Stomach (tissue), 4 donors: ENCODE measurements at regions not wholly inside any gene's neighbourhood (a gene's known extent, or its start where the extent isn't known, plus 50 kb on each side); places are given as distances from the start of the nearest gene placed in this dataset.

Experiments used
- POLR2A ChIP-seq, 4 donors: fragments of 450-650 bp; IDR thresholded peaks; one replicate each; pipeline ENCODE4 v1.6.1; 2016; ENCODE audit warnings: antibody characterized with exemption in 4 of 4, control low read depth in 2 of 4, mild to moderate bottlenecking in 1 of 4, moderate library complexity in 1 of 4
- POLR2AphosphoS5 ChIP-seq, 3 donors: sonication (generic); formaldehyde crosslinking; IDR thresholded peaks; one replicate each; pipeline ENCODE4 v1.6.1; 2016; ENCODE audit warnings: antibody characterized with exemption in 3 of 3
- TF ChIP-seq, protein P1 (sequence below), 7 experiments: fragments of 450-650 bp in 4 of 7; fragments of 200-600 bp in 3 of 7; sonication (generic) in 3 of 7; IDR thresholded peaks; one replicate each; pipeline ENCODE4 v1.5.1; 2016 to 2019; ENCODE audit warnings: antibody characterized with exemption in 7 of 7, control low read depth in 2 of 7, mild to moderate bottlenecking in 1 of 7

DNA sequence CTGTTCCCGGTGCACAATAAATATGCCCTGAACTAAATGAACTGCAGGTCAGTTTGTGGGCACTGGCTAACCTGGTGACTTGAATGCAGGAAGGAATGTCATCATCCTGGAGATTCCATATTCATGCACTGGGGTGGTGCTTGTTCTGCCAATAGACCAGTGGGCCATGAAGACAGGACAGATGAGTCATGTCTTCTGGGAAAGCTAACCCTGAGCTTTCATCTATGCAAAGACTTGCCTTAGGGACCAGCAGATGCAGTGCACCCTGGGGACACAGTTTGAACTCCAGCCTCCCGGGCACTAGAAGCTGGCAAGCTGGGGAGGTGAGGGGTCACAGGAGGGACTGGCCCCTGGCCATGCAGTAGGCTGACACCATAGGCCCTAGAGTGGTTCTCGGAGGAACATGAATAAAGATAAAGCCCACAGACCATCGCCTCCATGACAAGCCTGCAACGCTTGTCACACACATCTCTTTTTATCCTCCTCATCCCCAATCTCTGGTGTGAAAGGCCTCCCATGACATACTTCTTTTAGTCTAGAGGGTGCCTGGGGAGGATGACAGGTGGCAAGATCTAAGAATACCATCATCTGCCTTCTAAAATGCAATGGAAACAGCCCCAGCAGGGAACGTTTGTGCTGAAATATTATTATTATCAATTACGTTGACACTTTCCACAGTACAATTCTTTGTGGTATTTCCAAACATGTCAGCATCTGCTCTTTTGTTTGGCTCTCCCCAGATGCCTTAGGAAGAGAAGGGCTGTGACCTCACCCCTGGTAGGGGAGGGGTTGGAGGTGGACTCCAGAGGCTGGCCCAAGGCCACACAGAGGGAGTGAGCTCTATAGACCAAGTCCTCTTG lies 267.4 kb upstream of the RAB6C start:
- TF ChIP-seq POLR2A (IDR thresholded peaks at IDR 0.05) (no peak), POLR2AphosphoS5 (IDR thresholded peaks at IDR 0.05) (no peak)
- TF ChIP-seq, protein P1, sequence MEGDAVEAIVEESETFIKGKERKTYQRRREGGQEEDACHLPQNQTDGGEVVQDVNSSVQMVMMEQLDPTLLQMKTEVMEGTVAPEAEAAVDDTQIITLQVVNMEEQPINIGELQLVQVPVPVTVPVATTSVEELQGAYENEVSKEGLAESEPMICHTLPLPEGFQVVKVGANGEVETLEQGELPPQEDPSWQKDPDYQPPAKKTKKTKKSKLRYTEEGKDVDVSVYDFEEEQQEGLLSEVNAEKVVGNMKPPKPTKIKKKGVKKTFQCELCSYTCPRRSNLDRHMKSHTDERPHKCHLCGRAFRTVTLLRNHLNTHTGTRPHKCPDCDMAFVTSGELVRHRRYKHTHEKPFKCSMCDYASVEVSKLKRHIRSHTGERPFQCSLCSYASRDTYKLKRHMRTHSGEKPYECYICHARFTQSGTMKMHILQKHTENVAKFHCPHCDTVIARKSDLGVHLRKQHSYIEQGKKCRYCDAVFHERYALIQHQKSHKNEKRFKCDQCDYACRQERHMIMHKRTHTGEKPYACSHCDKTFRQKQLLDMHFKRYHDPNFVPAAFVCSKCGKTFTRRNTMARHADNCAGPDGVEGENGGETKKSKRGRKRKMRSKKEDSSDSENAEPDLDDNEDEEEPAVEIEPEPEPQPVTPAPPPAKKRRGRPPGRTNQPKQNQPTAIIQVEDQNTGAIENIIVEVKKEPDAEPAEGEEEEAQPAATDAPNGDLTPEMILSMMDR (IDR thresholded peaks at IDR 0.05) = no peak
